ENCODE measurements at regions not wholly inside any gene's neighbourhood (a gene's known extent, or its start where the extent isn't known, plus 50 kb on each side); places are given as distances from the start of the nearest gene placed in this dataset.

GRCh38 chr4:180798036-180798577 lies 1445.1 kb upstream of the TENM3 start:
- Histone ChIP-seq H3K4me3 (replicated peaks; ENCODE audit: insufficient read depth, low read length) (no peak overlapping the region), H3K27me3 (ENCODE audit: insufficient read depth, poor library complexity, severe bottlenecking) (no peaks in the 10 kb centered on the region), H3K27ac (replicated peaks) (no peak overlapping the region)
- no peak for DNase-seq (ENCODE audit: low read depth in 1 of 2, low spot score in 1 of 2)
- TF ChIP-seq REST (IDR thresholded peaks at IDR 0.05; ENCODE audit: insufficient replicate concordance, low read depth) (no peak), POLR2AphosphoS5 (IDR thresholded peaks at IDR 0.05; ENCODE audit: low read depth) (no peak), GABPA (IDR thresholded peaks at IDR 0.05; ENCODE audit: low read depth) (no peak), SPI1 (IDR thresholded peaks at IDR 0.05; ENCODE audit: borderline replicate concordance, low read depth) (no peak), CTCF (IDR thresholded peaks at IDR 0.05; ENCODE audit: insufficient read depth, low read length) (no peak)

GRCh38 chr4:180799798-180800197 lies 1443.4 kb upstream of the TENM3 start:
- no peak for DNase-seq (ENCODE audit: low read depth in 1 of 2, low spot score in 1 of 2)
- no peak overlapping the region for H3K4me3 ChIP-seq (replicated peaks; ENCODE audit: insufficient read depth, low read length)
- no peak overlapping the region for H3K27ac ChIP-seq (replicated peaks)
- H3K27me3 ChIP-seq (ENCODE audit: insufficient read depth, poor library complexity, severe bottlenecking), result no peaks in the 10 kb centered on the region
- TF ChIP-seq SPI1 (IDR thresholded peaks at IDR 0.05; ENCODE audit: borderline replicate concordance, low read depth) (no peak), GABPA (IDR thresholded peaks at IDR 0.05; ENCODE audit: low read depth) (no peak), REST (IDR thresholded peaks at IDR 0.05; ENCODE audit: insufficient replicate concordance, low read depth) (no peak), CTCF (IDR thresholded peaks at IDR 0.05; ENCODE audit: insufficient read depth, low read length) (no peak), POLR2AphosphoS5 (IDR thresholded peaks at IDR 0.05; ENCODE audit: low read depth) (no peak)

GRCh38 chr4:180805101-180805500 lies 1438.1 kb upstream of the TENM3 start:
- TF ChIP-seq POLR2AphosphoS5 (IDR thresholded peaks at IDR 0.05; ENCODE audit: low read depth) (no peak), SPI1 (IDR thresholded peaks at IDR 0.05; ENCODE audit: borderline replicate concordance, low read depth) (no peak), GABPA (IDR thresholded peaks at IDR 0.05; ENCODE audit: low read depth) (no peak), CTCF (IDR thresholded peaks at IDR 0.05; ENCODE audit: insufficient read depth, low read length) (no peak), REST (IDR thresholded peaks at IDR 0.05; ENCODE audit: insufficient replicate concordance, low read depth) (no peak)
- Histone ChIP-seq H3K4me3 (replicated peaks; ENCODE audit: insufficient read depth, low read length) (no peak overlapping the region), H3K27ac (replicated peaks) (no peak overlapping the region), H3K27me3 (ENCODE audit: insufficient read depth, poor library complexity, severe bottlenecking) (no peaks in the 10 kb centered on the region)
- DNase-seq (ENCODE audit: low read depth in 1 of 2, low spot score in 1 of 2), result no peak

Data from HL-60 (cell line).